WI38 (cell line): ENCODE measurements at regions not wholly inside any gene's neighbourhood (a gene's known extent, or its start where the extent isn't known, plus 50 kb on each side); places are given as distances from the start of the nearest gene placed in this dataset.

Experiments
- H3K4me3 ChIP-seq: 2 replicates; pipeline ENCODE4 v1.5.1; 2011; ENCODE audit warnings: low read depth, mild to moderate bottlenecking, control low read depth, low read length
- CTCF ChIP-seq: IDR thresholded peaks from 2 replicates; pipeline ENCODE4 v1.5.1; 2012; ENCODE audit warnings: low read depth, mild to moderate bottlenecking, control low read depth, low read length

DNA sequence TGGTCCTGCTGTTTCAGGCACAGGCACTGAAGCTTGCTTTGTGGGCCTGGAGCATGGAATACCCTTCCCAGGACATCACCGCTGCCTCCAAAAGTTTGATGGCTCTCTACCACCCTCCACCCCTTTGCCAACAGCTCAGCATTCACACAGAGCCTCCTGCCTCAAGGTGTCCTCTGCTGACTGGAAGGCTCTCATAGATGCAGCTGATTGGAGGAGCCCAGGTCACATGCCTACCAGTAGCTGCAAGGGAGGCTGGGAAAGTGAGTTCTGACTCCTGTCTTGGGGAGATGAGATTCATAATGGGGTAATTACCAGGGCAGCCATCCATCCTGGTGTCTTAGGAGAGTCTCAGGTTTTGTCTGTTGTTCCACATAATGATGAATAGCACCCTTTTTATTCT, 124.8 kb upstream of the GRIK3 start:
- no peak for TF ChIP-seq CTCF
- no peak overlapping the region for H3K4me3 ChIP-seq

- no peak for TF ChIP-seq CTCF
- H3K4me3 ChIP-seq, result no peak overlapping the region
Measured at GRCh38 chr1:37161171-37161570, 126.9 kb upstream of the GRIK3 start.

DNA sequence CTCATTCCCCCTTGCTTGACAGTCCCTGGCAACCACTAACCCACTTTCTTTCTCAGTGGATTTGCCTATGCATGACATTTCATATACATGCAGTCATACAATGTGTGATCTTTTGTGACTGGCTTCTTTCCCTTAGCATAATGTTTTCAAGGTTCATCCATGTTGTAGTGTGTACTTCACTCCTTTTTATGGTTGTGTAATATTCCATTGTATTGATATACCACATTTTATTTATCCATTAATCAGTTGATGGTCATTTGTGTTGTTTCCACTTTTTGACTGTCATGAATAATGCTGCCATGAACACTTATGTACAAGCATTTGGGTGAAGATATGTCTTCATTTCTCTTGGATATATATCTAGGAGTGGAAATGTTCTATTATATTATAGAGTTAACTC, 127.7 kb upstream of the GRIK3 start:
- H3K4me3 ChIP-seq, result no peak overlapping the region
- TF ChIP-seq CTCF, result no peak

GRCh38 chr1:37166005-37166404, 131.7 kb upstream of the GRIK3 start:
- H3K4me3 ChIP-seq, result no peak overlapping the region
- TF ChIP-seq CTCF, result no peak

DNA sequence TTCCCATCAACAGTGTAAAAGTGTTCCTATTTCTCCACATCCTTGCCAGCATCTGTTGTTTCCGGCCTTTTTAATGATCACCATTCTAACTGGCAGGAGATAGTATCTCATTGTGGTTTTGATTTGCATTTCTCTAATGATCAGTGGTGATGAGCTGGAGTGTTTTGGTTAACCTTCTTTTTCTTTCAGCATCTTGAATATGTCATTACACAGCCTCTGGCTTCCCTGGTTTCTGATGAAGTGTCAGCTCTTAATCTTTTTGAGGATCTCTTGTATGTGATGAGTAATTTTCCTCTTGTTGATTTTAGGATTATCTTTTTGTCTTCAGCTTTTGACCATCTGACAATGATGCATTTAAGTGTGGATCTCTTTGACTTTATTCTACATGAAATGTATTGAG, 133.2 kb upstream of the GRIK3 start:
- no peak for TF ChIP-seq CTCF
- H3K4me3 ChIP-seq, result no peak overlapping the region

DNA sequence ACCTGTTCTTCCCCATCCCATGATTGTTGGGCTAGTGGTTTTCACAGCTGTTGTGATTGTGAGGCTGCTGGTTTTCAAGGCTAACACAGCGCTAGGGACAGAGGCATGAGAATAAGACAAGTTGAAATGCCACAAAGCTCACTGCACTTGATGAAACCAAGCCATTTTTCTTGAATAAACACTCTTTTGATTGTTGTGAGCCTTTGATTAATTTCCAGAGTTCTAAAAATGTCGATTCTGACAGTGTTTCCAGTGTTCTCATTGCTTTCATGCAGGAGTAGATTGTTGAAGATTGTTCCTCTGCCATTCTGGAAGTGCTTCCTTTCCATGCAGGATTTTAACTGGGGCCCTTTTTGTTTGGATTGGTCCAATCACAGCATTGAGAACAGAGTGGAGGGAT, 134.9 kb upstream of the GRIK3 start:
- no peak overlapping the region for H3K4me3 ChIP-seq
- no peak for TF ChIP-seq CTCF

- no peak for TF ChIP-seq CTCF
- no peak overlapping the region for H3K4me3 ChIP-seq
Measured at GRCh38 chr1:37169743-37170275, 135.5 kb upstream of the GRIK3 start.
